ENCODE measurements at regions not wholly inside any gene's neighbourhood (a gene's known extent, or its start where the extent isn't known, plus 50 kb on each side); places are given as distances from the start of the nearest gene placed in this dataset.

- no peak for TF ChIP-seq CTCF (IDR thresholded peaks at IDR 0.05)
- TF ChIP-seq POLR2A (IDR thresholded peaks at IDR 0.05), result no peak
Observed at GRCh38 chr10:63795094-63795860, 274.1 kb downstream of the REEP3 start.

Data from esophagus squamous epithelium (tissue), 4 donors.